Omental fat pad (tissue), 3 donors: ENCODE measurements at regions not wholly inside any gene's neighbourhood (a gene's known extent, or its start where the extent isn't known, plus 50 kb on each side); places are given as distances from the start of the nearest gene placed in this dataset.

Experiments
- ATAC-seq: fragments of 150-250 bp; one replicate; pipeline ENCODE4 v1.9.1; 2016; ENCODE audit warnings: mild to moderate bottlenecking, moderate library complexity; ENCODE audit not compliant: low FRiP score
- DNase-seq: peaks from one replicate; pipeline ENCODE4 v3.0.0-alpha.2; 2019; ENCODE audit warnings: low spot score
- CTCF ChIP-seq, 3 donors: fragments of 450-650 bp; IDR thresholded peaks; one replicate each; pipeline ENCODE4 v1.5.1; 2016 to 2017; ENCODE audit warnings: antibody characterized with exemption in 3 of 3, mild to moderate bottlenecking in 3 of 3, moderate library complexity in 2 of 3

- TF ChIP-seq CTCF (IDR thresholded peaks at IDR 0.05), result no peak
- no peak for DNase-seq
- no peak for ATAC-seq
These were observed 68.8 kb upstream of the GCSH start for GRCh38 chr16:81164958-81165357.

- TF ChIP-seq CTCF (IDR thresholded peaks at IDR 0.05), result no peak
- no peak for ATAC-seq
- DNase-seq, result no peak
These were observed 68.3 kb upstream of the GCSH start for GRCh38 chr16:81164481-81164880.

- DNase-seq, result no peak
- no peak for TF ChIP-seq CTCF (IDR thresholded peaks at IDR 0.05)
- ATAC-seq, result no peak
These were observed 67.5 kb upstream of the GCSH start for GRCh38 chr16:81163671-81164070.

GRCh38 chr16:81158964-81159363, 62.8 kb upstream of the GCSH start:
- DNase-seq (no peak), ATAC-seq (no peak)
- no peak for TF ChIP-seq CTCF (IDR thresholded peaks at IDR 0.05)

GRCh38 chr16:81155769-81156168, 59.6 kb upstream of the GCSH start:
- DNase-seq (no peak), ATAC-seq (no peak)
- TF ChIP-seq CTCF (IDR thresholded peaks at IDR 0.05), result no peak

- ATAC-seq (no peak), DNase-seq (no peak)
- no peak for TF ChIP-seq CTCF (IDR thresholded peaks at IDR 0.05)
These were observed 55.6 kb upstream of the GCSH start for GRCh38 chr16:81151648-81152310.

- no peak for ATAC-seq
- no peak for DNase-seq
- TF ChIP-seq CTCF (IDR thresholded peaks at IDR 0.05), result no peak
These were observed 53.4 kb upstream of the GCSH start for GRCh38 chr16:81149614-81150013.
